ENCODE measurements at regions not wholly inside any gene's neighbourhood (a gene's known extent, or its start where the extent isn't known, plus 50 kb on each side); places are given as distances from the start of the nearest gene placed in this dataset.

DNA sequence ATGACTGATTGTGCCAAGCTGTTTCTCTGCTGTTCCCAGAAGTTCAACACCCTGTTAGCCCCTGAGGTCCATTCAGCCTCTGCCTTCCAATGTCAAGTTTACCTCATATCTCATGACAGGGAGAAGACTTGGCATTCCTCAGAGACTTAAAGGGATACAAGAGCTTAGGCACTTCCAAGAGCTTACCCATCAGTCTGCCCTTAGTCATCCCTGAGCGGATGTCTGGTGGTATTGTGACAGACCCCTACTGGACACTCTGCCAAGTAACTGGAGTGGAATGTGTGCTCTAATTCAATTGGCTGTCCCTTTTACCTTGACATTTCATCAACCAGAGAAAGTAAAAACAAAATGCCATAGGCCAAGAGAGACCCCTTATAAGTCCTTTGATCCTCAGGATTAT is 151.5 kb downstream of the AASDHPPT start:
- H3K4me3 ChIP-seq (ENCODE audit: low read depth, low read length, poor library complexity, severe bottlenecking): no peak overlapping the region
- no peaks in the 10 kb centered on the region for H3K79me2 ChIP-seq (ENCODE audit: insufficient read depth, low read length)
- H3K4me1 ChIP-seq (ENCODE audit: insufficient read depth, low read length, severe bottlenecking): no peaks in the 10 kb centered on the region
- no peaks in the 10 kb centered on the region for H3F3A ChIP-seq (ENCODE audit: insufficient read depth, low read length)
- no peak overlapping the region for H2AFZ ChIP-seq (ENCODE audit: low read length)
- no peaks in the 10 kb centered on the region for H3K9me2 ChIP-seq (ENCODE audit: low read depth, low read length)
- no peak overlapping the region for H3K4me2 ChIP-seq (ENCODE audit: low read length)
- H3K9me3 ChIP-seq (ENCODE audit: low read length): no peaks in the 10 kb centered on the region
- no peaks in the 10 kb centered on the region for H4K20me1 ChIP-seq (ENCODE audit: insufficient read depth, low read length)
- H3K9ac ChIP-seq (ENCODE audit: low read length): no peak overlapping the region
- no peak for TF ChIP-seq EZH2 (IDR thresholded peaks at IDR 0.05; ENCODE audit: borderline replicate concordance, low read length)
- TF ChIP-seq CTCF (IDR thresholded peaks at IDR 0.05; ENCODE audit: low read length): no peak
- no peaks in the 10 kb centered on the region for H3K36me3 ChIP-seq (ENCODE audit: insufficient read depth, low read length)
- no peaks in the 10 kb centered on the region for H3K27me3 ChIP-seq (ENCODE audit: insufficient read depth, low read length)
- no peak overlapping the region for H3K27ac ChIP-seq (ENCODE audit: low read depth, low read length, poor library complexity, severe bottlenecking)

DNA sequence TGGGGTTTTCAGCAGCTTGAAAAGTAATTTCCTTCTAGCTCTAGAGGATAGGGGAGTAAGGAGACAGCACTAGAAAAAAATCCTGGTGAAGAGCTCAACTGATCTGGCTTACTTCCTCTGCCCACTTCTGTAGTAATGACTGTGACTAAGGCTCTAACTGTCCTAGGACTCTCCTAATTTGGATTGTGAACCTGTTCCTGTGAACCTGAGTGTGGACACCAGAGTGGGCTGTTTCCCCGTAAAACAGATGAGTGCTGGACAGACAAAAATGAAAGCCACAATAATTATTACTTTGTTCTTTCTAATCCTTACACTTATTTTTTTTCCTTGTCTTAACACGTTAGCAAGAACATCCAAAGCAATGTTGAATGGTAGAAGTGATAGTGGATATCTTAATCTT is 154.1 kb downstream of the AASDHPPT start:
- Histone ChIP-seq H3K4me3 (ENCODE audit: low read depth, low read length, poor library complexity, severe bottlenecking) (no peak overlapping the region), H3K9ac (ENCODE audit: low read length) (no peak overlapping the region), H3K79me2 (ENCODE audit: insufficient read depth, low read length) (no peaks in the 10 kb centered on the region), H4K20me1 (ENCODE audit: insufficient read depth, low read length) (no peaks in the 10 kb centered on the region), H2AFZ (ENCODE audit: low read length) (no peak overlapping the region), H3K27ac (ENCODE audit: low read depth, low read length, poor library complexity, severe bottlenecking) (no peak overlapping the region), H3K4me1 (ENCODE audit: insufficient read depth, low read length, severe bottlenecking) (no peaks in the 10 kb centered on the region), H3K4me2 (ENCODE audit: low read length) (no peak overlapping the region), H3K27me3 (ENCODE audit: insufficient read depth, low read length) (no peaks in the 10 kb centered on the region), H3K9me3 (ENCODE audit: low read length) (no peaks in the 10 kb centered on the region), H3F3A (ENCODE audit: insufficient read depth, low read length) (no peaks in the 10 kb centered on the region), H3K36me3 (ENCODE audit: insufficient read depth, low read length) (no peaks in the 10 kb centered on the region), H3K9me2 (ENCODE audit: low read depth, low read length) (no peaks in the 10 kb centered on the region)
- no peak for TF ChIP-seq CTCF (IDR thresholded peaks at IDR 0.05; ENCODE audit: low read length)
- no peak for TF ChIP-seq EZH2 (IDR thresholded peaks at IDR 0.05; ENCODE audit: borderline replicate concordance, low read length)

DNA sequence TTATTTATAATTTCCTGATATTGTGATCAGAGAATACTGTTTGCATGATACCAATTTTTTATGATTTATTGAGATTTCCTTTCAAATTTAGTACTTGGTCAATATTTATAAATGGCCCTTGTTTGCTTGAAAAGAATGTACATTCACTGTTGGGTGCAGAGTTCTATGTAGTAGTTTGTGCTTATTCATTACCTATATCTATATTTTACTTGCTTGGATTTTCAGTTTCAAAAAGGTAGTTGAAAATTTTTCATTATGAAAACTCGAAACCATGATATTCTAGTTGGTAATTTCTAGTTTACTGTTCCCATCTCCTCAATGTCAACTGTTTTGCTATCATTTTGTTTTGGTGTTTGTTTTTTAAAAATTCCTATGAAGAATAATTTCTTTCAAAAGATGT is 155.7 kb downstream of the AASDHPPT start:
- no peak overlapping the region for H3K9ac ChIP-seq (ENCODE audit: low read length)
- H4K20me1 ChIP-seq (ENCODE audit: insufficient read depth, low read length): no peaks in the 10 kb centered on the region
- no peaks in the 10 kb centered on the region for H3K79me2 ChIP-seq (ENCODE audit: insufficient read depth, low read length)
- no peak for TF ChIP-seq EZH2 (IDR thresholded peaks at IDR 0.05; ENCODE audit: borderline replicate concordance, low read length)
- no peak for TF ChIP-seq CTCF (IDR thresholded peaks at IDR 0.05; ENCODE audit: low read length)
- no peaks in the 10 kb centered on the region for H3K27me3 ChIP-seq (ENCODE audit: insufficient read depth, low read length)
- no peaks in the 10 kb centered on the region for H3K9me3 ChIP-seq (ENCODE audit: low read length)
- H2AFZ ChIP-seq (ENCODE audit: low read length): no peak overlapping the region
- no peak overlapping the region for H3K4me3 ChIP-seq (ENCODE audit: low read depth, low read length, poor library complexity, severe bottlenecking)
- no peaks in the 10 kb centered on the region for H3K4me1 ChIP-seq (ENCODE audit: insufficient read depth, low read length, severe bottlenecking)
- H3F3A ChIP-seq (ENCODE audit: insufficient read depth, low read length): no peaks in the 10 kb centered on the region
- no peaks in the 10 kb centered on the region for H3K9me2 ChIP-seq (ENCODE audit: low read depth, low read length)
- no peaks in the 10 kb centered on the region for H3K36me3 ChIP-seq (ENCODE audit: insufficient read depth, low read length)
- no peak overlapping the region for H3K4me2 ChIP-seq (ENCODE audit: low read length)
- H3K27ac ChIP-seq (ENCODE audit: low read depth, low read length, poor library complexity, severe bottlenecking): no peak overlapping the region
